Gastroesophageal sphincter (tissue), 3 donors: ENCODE measurements at regions not wholly inside any gene's neighbourhood (a gene's known extent, or its start where the extent isn't known, plus 50 kb on each side); places are given as distances from the start of the nearest gene placed in this dataset.

Source experiments
- EP300 ChIP-seq: sonication (generic); formaldehyde crosslinking; IDR thresholded peaks from one replicate; pipeline ENCODE4 v1.6.1; 2017; ENCODE audit warnings: antibody characterized with exemption, mild to moderate bottlenecking
- POLR2A ChIP-seq, 2 donors: fragments of 450-650 bp; IDR thresholded peaks; one replicate each; pipeline ENCODE4 v1.6.1; 2017; ENCODE audit warnings: antibody characterized with exemption in 2 of 2, mild to moderate bottlenecking in 2 of 2, moderate library complexity in 1 of 2
- TF ChIP-seq, protein P1 (sequence below), 4 experiments: fragments of 200-600 bp in 2 of 4; fragments of 450-650 bp in 2 of 4; sonication (generic) in 1 of 4; IDR thresholded peaks; one replicate each; pipeline ENCODE4 v1.5.1; 2017 to 2019; ENCODE audit warnings: antibody characterized with exemption in 4 of 4, mild to moderate bottlenecking in 2 of 4, moderate library complexity in 2 of 4

DNA sequence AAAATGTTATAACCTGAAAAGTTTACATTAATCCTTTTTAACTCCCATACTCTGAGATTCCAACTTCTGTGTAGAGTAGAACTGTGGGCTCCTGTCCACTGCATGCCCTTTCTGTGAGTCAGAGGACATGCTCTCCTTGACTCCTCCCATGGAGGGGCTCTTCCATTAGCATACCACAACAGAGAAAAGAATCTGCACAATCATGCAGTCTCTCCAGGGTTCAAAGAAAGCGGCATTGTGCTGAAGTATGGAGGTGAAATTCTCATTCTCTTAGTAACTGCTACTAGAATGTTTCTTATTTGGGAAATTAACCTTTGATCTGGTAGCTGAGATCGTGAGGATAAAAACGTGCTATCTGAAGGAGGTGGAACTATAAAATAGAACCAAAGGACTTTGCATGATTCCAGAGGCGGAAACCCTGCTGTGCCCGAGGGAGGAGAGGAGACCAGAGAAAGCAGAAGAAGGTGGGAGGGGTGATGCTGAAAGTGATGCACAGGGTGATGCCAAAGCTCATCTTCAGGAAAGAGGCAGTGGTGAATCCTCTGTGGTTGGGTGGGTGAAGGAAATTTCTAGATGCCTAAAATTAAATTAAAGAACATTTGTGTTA lies 202.2 kb upstream of the PCSK2 start:
- TF ChIP-seq, protein P1, sequence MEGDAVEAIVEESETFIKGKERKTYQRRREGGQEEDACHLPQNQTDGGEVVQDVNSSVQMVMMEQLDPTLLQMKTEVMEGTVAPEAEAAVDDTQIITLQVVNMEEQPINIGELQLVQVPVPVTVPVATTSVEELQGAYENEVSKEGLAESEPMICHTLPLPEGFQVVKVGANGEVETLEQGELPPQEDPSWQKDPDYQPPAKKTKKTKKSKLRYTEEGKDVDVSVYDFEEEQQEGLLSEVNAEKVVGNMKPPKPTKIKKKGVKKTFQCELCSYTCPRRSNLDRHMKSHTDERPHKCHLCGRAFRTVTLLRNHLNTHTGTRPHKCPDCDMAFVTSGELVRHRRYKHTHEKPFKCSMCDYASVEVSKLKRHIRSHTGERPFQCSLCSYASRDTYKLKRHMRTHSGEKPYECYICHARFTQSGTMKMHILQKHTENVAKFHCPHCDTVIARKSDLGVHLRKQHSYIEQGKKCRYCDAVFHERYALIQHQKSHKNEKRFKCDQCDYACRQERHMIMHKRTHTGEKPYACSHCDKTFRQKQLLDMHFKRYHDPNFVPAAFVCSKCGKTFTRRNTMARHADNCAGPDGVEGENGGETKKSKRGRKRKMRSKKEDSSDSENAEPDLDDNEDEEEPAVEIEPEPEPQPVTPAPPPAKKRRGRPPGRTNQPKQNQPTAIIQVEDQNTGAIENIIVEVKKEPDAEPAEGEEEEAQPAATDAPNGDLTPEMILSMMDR (IDR thresholded peaks at IDR 0.05): no peak
- TF ChIP-seq EP300: no peak
- no peak for TF ChIP-seq POLR2A (IDR thresholded peaks at IDR 0.05)
